GM12892 (cell line): ENCODE measurements at regions not wholly inside any gene's neighbourhood (a gene's known extent, or its start where the extent isn't known, plus 50 kb on each side); places are given as distances from the start of the nearest gene placed in this dataset.

Experiments used
- POLR2A ChIP-seq: IDR thresholded peaks from 2 replicates; pipeline ENCODE4 v1.6.1; 2011; ENCODE audit warnings: low read depth, low read length, control low read depth
- TAF1 ChIP-seq: IDR thresholded peaks from 2 replicates; pipeline ENCODE4 v1.6.1; 2011; ENCODE audit warnings: low read depth, mild to moderate bottlenecking, control low read depth, low read length, borderline replicate concordance

DNA sequence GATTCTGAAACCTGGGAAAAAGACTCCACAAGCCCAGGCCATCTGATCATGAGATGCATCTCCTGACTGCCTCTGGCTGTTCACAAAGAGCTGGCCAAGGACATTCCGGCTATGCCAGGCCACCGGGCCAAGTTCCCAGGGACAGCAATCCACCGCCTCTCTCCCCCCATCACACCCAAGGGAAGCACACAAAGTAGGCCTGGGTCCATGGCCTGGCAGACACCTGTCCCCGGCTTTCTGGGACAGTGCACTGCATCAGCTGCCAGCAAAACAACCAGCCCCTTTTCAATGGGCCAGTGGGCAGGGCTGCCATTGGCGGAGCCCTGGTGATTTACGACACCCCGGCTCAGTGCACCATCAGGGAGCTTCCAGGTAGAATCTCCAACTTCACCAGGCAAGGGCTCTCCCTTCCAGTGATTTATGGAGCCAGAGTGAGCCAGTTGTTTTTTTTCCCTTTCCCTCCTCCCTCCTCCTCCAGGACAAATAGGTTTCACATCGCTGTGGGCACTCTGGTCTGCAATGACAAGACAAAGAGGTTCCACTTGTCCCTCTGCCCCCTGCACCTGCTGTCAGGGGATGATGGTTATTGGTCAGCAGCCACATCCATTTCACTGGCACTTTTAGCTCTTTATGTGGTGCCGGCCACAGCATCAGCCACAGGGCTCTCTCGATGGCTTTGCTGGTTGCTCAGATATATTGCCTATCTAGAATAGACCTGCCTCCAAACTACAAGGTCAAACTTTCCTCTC, 149.6 kb downstream of the SLC38A6 start:
- TF ChIP-seq POLR2A, result no peak
- TF ChIP-seq TAF1, result no peak
